ENCODE measurements at regions not wholly inside any gene's neighbourhood (a gene's known extent, or its start where the extent isn't known, plus 50 kb on each side); places are given as distances from the start of the nearest gene placed in this dataset.

DNA sequence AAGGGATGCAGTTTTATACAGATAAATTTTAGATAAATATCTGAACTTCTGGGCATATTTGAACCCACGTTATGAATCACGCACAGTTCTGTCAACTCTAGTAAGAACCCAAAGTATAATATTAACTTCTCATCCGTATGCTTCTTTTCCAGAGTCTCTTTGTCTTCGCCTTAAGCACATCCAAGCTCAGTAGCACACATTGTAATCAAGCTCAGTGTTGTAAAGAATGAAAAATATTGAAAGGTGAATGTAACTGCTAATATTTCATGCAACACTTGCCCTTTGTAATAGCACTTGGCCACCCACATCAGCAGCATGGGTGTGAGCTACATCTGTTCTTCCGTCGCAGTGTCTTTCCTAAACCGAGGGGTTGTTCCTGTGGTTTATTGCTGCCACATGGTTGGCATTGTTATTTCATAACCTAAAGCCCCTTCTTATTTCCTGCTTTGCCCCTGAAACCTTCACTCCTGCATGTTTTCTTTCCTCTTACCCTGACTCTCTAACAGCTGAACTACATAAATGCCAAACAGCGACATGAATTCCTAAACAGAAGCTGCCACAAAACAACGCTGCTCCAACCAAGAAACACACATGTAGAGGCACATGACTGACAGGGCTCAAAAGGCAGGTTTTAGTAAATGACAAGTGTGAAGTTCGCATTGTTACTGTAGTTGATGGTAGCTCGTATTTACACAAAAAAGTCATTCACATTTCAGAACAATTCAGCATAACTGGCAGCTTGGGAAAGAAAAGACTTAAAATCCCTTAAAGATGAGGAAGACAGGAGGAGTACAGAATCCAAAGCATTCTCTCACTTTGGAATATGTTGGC is 190.1 kb upstream of the MEF2C start:
- TF ChIP-seq, protein P1, sequence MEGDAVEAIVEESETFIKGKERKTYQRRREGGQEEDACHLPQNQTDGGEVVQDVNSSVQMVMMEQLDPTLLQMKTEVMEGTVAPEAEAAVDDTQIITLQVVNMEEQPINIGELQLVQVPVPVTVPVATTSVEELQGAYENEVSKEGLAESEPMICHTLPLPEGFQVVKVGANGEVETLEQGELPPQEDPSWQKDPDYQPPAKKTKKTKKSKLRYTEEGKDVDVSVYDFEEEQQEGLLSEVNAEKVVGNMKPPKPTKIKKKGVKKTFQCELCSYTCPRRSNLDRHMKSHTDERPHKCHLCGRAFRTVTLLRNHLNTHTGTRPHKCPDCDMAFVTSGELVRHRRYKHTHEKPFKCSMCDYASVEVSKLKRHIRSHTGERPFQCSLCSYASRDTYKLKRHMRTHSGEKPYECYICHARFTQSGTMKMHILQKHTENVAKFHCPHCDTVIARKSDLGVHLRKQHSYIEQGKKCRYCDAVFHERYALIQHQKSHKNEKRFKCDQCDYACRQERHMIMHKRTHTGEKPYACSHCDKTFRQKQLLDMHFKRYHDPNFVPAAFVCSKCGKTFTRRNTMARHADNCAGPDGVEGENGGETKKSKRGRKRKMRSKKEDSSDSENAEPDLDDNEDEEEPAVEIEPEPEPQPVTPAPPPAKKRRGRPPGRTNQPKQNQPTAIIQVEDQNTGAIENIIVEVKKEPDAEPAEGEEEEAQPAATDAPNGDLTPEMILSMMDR (IDR thresholded peaks at IDR 0.05; ENCODE audit: low read depth, low read length): no peak

DNA sequence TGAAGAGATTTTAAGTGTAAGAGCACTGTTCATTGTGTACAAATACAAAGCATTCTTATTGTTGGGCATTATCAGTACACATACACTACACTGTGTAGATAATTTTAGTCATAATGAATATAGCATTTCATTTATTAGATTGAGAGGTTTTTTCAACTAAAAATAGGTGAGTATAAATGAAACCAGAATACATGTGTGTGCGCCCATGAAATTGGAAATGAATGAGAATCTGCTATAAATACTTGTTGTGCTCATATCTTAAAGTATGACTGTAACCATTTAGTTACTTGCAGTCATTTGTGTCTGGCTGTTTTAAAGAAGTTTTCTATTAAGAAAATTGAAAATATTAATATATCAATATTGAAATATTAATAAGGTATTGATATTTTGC is 189.0 kb upstream of the MEF2C start:
- TF ChIP-seq, protein P1 (IDR thresholded peaks at IDR 0.05; ENCODE audit: low read depth, low read length): no peak
- no peak overlapping the region for H3K4me3 ChIP-seq (ENCODE audit: low read depth, low read length)

More for the DNA sequence above, 190.1 kb upstream of the MEF2C start:
- H3K4me3 ChIP-seq (ENCODE audit: low read depth, low read length): no peak overlapping the region

DNA sequence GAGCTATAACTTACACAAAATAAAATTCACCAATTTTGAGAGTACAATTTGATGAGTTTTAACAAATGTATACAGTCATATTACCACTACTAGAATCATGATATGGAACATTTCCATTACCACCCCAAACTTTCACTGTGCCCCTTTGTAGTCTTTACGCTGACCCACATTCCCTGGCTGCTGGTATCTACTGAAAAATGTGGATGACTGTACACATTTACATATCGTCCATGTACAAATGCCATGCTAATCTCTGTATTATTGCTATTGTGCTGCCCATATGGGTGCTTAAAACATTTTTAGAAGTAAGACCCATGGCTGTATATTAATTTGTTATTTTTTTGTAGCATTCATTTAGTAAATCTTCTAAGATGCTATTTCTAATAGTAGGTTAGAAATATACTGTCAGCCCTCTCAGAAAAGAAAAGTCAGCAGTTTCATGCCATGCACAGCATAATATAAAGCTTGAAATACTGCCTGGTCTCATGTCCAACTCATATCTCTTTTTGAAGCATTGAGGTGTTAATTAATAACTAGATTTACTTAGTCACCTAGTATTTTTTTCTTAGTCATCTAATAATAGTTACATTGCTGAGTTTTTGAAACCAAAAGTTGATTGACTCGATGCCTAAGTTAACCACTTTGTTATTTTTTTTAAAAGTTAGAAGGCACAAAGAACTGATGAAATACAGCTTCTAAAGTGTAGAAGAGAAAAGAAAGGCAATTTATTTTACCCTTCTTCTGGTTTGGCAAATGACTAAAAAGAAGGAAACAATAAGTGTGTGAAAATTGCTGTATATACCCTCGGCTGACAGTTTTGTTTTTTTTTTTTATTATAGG is 188.3 kb upstream of the MEF2C start:
- H3K4me3 ChIP-seq (ENCODE audit: low read depth, low read length): no peak overlapping the region
- TF ChIP-seq, protein P1 (IDR thresholded peaks at IDR 0.05; ENCODE audit: low read depth, low read length): no peak

DNA sequence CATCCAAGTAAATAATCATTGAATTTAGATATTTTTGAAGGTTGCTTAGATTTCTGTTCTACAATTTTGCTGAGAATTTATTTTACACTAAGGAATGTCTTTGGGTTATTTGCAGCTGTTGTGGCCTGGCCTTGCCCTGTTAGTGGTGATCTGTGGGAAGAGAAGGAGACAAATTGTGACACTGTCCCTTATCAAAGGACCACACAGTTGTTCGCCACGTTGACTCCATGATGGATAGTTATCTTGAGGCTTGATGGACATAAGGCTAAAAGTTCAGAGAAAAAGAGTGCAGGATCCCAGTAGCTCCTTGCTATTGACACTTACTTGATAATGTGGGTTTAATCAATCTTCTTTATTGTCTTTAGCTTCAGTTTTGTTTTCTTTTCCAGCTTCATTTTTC is 186.6 kb upstream of the MEF2C start:
- no peak overlapping the region for H3K4me3 ChIP-seq (ENCODE audit: low read depth, low read length)
- TF ChIP-seq, protein P1 (IDR thresholded peaks at IDR 0.05; ENCODE audit: low read depth, low read length): no peak

DNA sequence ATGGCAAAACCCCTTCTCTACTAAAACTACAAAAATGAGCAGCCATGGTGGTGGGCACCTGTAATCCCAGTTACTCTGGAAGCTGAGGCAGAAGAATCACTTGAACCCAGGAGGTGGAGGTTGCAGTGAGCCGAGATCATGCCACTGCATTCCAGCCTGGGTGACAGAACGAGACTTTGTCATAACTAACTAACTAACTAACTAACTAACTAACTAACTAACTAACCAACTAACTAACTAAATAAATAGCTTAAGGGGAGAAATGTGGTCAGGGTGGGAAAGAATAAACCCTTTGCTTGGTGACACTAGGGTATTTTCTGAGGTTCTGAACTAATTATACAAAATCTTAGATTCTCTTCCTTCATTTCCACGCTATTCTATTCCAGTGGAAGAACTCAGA is 184.4 kb upstream of the MEF2C start:
- H3K4me3 ChIP-seq (ENCODE audit: low read depth, low read length): no peak overlapping the region
- TF ChIP-seq, protein P1 (IDR thresholded peaks at IDR 0.05; ENCODE audit: low read depth, low read length): no peak

DNA sequence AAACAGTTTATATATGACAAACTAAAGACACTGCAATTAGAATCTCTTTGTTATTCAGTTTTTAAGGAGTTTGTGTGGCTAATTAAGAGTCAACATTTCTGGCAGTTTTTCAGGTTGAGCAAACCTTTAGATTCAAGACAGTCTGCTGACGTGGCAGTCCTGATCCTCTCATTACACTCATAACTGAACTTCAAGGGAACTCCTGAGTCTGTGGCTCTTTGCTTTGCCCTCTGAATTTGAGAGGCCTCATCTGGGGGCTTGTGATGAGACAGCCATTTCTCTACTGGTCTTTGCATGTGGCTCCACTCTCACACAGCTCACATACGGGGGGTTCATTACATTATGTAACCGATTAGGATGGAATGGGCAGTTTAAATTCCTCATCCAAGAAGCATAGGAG is 182.9 kb upstream of the MEF2C start:
- H3K4me3 ChIP-seq (ENCODE audit: low read depth, low read length): no peak overlapping the region
- TF ChIP-seq, protein P1 (IDR thresholded peaks at IDR 0.05; ENCODE audit: low read depth, low read length): no peak

DNA sequence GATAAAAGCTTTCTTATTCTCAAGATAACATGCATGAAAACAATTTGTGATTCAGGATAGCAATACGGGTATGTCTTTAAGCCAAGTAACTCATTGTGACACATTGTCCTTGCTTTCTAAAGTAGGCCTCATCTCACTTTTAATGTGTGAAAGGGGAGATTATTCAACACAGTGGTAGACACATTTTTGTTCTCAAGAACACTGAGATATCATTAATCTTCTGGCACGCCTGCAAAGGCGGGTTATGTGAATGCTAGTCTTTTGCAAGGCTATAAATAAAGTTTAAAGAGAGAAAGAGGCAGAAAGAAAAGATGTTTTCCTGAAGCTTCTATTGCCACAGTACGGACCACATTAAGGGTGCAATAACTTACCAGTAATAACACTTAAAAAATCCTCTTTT is 181.8 kb upstream of the MEF2C start:
- TF ChIP-seq, protein P1 (IDR thresholded peaks at IDR 0.05; ENCODE audit: low read depth, low read length): no peak
- no peak overlapping the region for H3K4me3 ChIP-seq (ENCODE audit: low read depth, low read length)

All from WI38 (cell line).